Endothelial cell of umbilical vein (primary cell): ENCODE measurements at regions not wholly inside any gene's neighbourhood (a gene's known extent, or its start where the extent isn't known, plus 50 kb on each side); places are given as distances from the start of the nearest gene placed in this dataset.

ENCODE experiments used
- JUN ChIP-seq: IDR thresholded peaks from 2 replicates; pipeline ENCODE4 v1.6.1; 2011; ENCODE audit warnings: borderline replicate concordance, low read depth; ENCODE audit not compliant: insufficient read length, insufficient read depth
- POLR2A ChIP-seq: IDR thresholded peaks from 2 replicates; pipeline ENCODE4 v1.6.1; 2012; ENCODE audit warnings: low read depth, mild to moderate bottlenecking, control low read depth, low read length
- TF ChIP-seq, protein P1 (sequence below), 2 donors: IDR thresholded peaks; 1 replicate in 1 of 2; 2 replicates in 1 of 2; pipeline ENCODE4 v1.5.1; 2011; ENCODE audit warnings: low read length in 2 of 2, mild to moderate bottlenecking in 2 of 2, moderate library complexity in 2 of 2, control low read depth in 1 of 2, inconsistent platforms in 1 of 2, low read depth in 1 of 2; ENCODE audit not compliant: insufficient read depth in 1 of 2; ENCODE audit errors: extremely low read depth in 1 of 2

DNA sequence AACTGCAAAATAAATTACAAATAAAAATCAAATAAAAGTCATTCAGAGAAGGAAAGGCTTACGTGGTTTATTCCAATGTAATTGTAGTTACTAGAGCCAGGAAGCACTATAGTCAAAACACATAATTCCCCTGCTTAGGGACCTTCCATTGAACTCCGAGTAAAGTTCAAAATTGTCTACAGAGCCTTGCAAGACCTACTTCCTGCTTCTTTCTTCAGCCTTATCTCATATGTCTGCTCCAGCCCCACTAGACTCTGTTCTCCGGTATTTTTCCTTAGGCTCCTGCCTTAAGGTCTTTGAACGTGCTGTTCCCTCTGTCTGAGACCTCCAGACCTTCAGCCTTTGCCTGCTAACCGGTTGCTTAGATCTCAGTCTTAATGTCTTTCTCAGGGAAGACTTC is 104.3 kb downstream of the ARL6IP6 start:
- TF ChIP-seq POLR2A (no peak), JUN (no peak)
- TF ChIP-seq, protein P1, sequence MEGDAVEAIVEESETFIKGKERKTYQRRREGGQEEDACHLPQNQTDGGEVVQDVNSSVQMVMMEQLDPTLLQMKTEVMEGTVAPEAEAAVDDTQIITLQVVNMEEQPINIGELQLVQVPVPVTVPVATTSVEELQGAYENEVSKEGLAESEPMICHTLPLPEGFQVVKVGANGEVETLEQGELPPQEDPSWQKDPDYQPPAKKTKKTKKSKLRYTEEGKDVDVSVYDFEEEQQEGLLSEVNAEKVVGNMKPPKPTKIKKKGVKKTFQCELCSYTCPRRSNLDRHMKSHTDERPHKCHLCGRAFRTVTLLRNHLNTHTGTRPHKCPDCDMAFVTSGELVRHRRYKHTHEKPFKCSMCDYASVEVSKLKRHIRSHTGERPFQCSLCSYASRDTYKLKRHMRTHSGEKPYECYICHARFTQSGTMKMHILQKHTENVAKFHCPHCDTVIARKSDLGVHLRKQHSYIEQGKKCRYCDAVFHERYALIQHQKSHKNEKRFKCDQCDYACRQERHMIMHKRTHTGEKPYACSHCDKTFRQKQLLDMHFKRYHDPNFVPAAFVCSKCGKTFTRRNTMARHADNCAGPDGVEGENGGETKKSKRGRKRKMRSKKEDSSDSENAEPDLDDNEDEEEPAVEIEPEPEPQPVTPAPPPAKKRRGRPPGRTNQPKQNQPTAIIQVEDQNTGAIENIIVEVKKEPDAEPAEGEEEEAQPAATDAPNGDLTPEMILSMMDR (IDR thresholded peaks at IDR 0.05; ENCODE audit: extremely low read depth in 1 of 2, insufficient read depth in 1 of 2, low read depth in 1 of 2, low read length in 2 of 2) = no peak
